ENCODE measurements at regions not wholly inside any gene's neighbourhood (a gene's known extent, or its start where the extent isn't known, plus 50 kb on each side); places are given as distances from the start of the nearest gene placed in this dataset.

DNA sequence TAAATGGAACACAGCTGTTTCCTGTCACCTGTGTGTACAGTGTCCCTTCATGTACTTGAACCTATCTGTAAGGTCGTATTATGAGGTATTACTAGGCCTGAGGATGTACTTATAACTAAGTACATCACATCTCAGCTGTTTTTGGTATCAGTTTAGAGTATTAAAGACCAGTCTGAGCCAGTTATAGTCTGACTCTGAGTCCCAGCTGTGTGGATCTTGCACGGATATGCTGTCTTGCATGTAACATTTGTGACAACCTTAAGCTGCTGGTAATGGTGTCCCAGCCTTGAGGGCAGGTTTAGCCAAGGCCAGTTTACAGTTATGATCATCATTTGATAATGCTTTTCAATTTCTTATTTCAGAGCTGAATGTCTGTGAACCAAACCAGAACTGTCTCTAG, 496.3 kb downstream of the SLC4A3 start:
- no peaks in the 10 kb centered on the region for H3K27me3 Mint-ChIP-seq (ENCODE audit: low read depth)
- H3K27ac Mint-ChIP-seq (ENCODE audit: unreplicated experiment), result no peak overlapping the region
- H3K36me3 Mint-ChIP-seq (ENCODE audit: low read depth), result no peaks in the 10 kb centered on the region
- no peaks in the 10 kb centered on the region for H3K4me1 Mint-ChIP-seq
- H3K9me3 Mint-ChIP-seq, result no peaks in the 10 kb centered on the region
- no peak for DNase-seq (ENCODE audit: low read depth, low spot score)
- no peak overlapping the region for H3K4me3 Mint-ChIP-seq
- TF ChIP-seq CTCF (conservative IDR thresholded peaks at IDR 0.05), result no peak

- Mint-ChIP-seq H3K4me1 (no peaks in the 10 kb centered on the region), H3K27ac (ENCODE audit: unreplicated experiment) (no peak overlapping the region), H3K4me3 (no peak overlapping the region), H3K36me3 (ENCODE audit: low read depth) (peaks cover 1% of the 10 kb centered on the region), H3K27me3 (ENCODE audit: low read depth) (no peaks in the 10 kb centered on the region), H3K9me3 (peaks cover 1% of the 10 kb centered on the region)
- no peak for DNase-seq (ENCODE audit: low read depth, low spot score)
- no peak for TF ChIP-seq CTCF (conservative IDR thresholded peaks at IDR 0.05)
Observed at GRCh38 chr2:220125551-220125950, 498.1 kb downstream of the SLC4A3 start.

- no peaks in the 10 kb centered on the region for H3K4me1 Mint-ChIP-seq
- peaks cover 9% of the 10 kb centered on the region for H3K9me3 Mint-ChIP-seq
- no peak for TF ChIP-seq CTCF (conservative IDR thresholded peaks at IDR 0.05)
- no peak for DNase-seq (ENCODE audit: low read depth, low spot score)
- no peaks in the 10 kb centered on the region for H3K27me3 Mint-ChIP-seq (ENCODE audit: low read depth)
- H3K36me3 Mint-ChIP-seq (ENCODE audit: low read depth), result peaks cover 11% of the 10 kb centered on the region
- H3K27ac Mint-ChIP-seq (ENCODE audit: unreplicated experiment), result no peak overlapping the region
- H3K4me3 Mint-ChIP-seq, result no peak overlapping the region
Observed at GRCh38 chr2:220127311-220127710, 499.9 kb downstream of the SLC4A3 start.

- no peak overlapping the region for H3K27ac Mint-ChIP-seq (ENCODE audit: unreplicated experiment)
- no peak overlapping the region for H3K4me3 Mint-ChIP-seq
- H3K36me3 Mint-ChIP-seq (ENCODE audit: low read depth), result peaks cover 11% of the 10 kb centered on the region
- H3K27me3 Mint-ChIP-seq (ENCODE audit: low read depth), result no peaks in the 10 kb centered on the region
- DNase-seq (ENCODE audit: low read depth, low spot score), result no peak
- peaks cover 9% of the 10 kb centered on the region for H3K9me3 Mint-ChIP-seq
- TF ChIP-seq CTCF (conservative IDR thresholded peaks at IDR 0.05), result no peak
- H3K4me1 Mint-ChIP-seq, result no peaks in the 10 kb centered on the region
Observed at GRCh38 chr2:220127876-220128275, 500.4 kb downstream of the SLC4A3 start.

DNA sequence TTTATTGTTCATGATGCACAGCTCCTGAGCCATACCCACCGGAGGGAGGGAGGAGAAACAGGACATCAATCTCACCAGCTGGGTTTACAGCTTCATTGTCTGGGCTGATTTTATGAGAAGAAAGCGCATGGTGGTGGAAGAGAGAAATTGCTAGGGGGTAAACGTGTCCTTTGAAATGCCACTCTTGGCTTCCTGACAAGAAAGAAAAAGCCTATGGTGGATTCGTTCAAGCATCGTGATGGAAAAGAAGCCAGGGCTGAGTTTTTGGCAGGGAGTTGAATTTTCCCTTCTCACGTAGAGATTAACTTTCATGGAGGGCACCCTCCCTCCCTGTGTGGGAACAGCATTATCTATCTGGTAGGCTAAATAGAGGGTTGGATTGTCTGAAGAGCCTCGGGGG, 502.0 kb downstream of the SLC4A3 start:
- Mint-ChIP-seq H3K4me1 (no peaks in the 10 kb centered on the region), H3K9me3 (peaks cover 9% of the 10 kb centered on the region), H3K4me3 (no peak overlapping the region), H3K27me3 (ENCODE audit: low read depth) (no peaks in the 10 kb centered on the region), H3K27ac (ENCODE audit: unreplicated experiment) (no peak overlapping the region), H3K36me3 (ENCODE audit: low read depth) (peaks cover 11% of the 10 kb centered on the region)
- TF ChIP-seq CTCF (conservative IDR thresholded peaks at IDR 0.05), result no peak
- DNase-seq (ENCODE audit: low read depth, low spot score), result no peak
